OCI-LY7 (cell line): ENCODE measurements at regions not wholly inside any gene's neighbourhood (a gene's known extent, or its start where the extent isn't known, plus 50 kb on each side); places are given as distances from the start of the nearest gene placed in this dataset.

Experiments used
- EZH2phosphoT487 ChIP-seq: fragments of 200-600 bp; sonication (generic); IDR thresholded peaks from 2 replicates; pipeline ENCODE4 v1.6.1; 2018; ENCODE audit warnings: low read depth, borderline replicate concordance, mild to moderate bottlenecking, mixed run types, antibody characterized with exemption, low read length, moderate library complexity, mixed read lengths
- TF ChIP-seq, protein P1 (sequence below): fragments of 200-600 bp; sonication (generic); conservative IDR thresholded peaks from 2 replicates; pipeline ENCODE4 v1.5.1; 2014; ENCODE audit warnings: mild to moderate bottlenecking, antibody characterized with exemption, low read length, moderate library complexity, mixed read lengths

DNA sequence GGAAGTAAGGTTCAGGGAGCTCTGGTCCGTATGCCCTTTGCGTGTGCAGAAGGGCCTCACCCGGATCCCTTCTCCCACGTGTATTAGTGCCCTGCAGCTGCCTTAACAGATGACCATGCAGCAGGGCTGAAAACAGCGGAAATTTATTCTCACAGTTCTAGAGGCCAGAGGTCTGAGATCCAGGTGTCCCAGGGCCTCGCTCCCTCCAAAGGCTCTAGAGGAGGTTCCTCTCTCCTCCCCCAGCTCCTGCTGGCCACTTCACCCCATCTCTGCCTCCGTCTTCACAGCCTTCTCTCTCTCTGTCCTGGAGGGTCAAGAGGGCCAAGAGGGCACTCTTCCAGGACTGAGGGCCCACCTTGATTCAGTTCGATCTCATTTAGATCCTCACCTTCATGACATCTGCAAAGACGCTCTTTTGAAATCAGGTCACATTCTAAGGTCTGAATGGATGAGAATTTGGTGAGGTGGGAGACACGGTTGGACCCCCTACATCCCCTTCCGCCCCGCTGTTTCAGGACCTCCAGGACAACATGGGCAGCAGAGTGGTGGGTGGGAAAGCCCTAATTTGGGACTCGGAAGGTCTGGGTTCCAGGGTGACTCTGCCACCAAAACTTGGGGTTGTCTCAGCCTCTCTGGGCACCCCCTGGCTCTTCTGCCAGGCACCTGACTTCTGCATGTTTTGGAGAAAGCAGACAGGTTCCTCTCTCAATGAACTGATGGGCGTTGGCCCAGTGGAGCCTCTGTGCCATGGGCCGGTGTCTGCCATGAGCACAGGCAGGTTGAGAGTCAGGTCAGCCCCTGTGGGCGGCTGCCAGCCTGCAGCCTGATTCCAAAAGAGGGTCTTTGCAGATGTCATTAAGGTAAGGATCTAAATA, 361.2 kb downstream of the SEC14L1 start:
- TF ChIP-seq, protein P1, sequence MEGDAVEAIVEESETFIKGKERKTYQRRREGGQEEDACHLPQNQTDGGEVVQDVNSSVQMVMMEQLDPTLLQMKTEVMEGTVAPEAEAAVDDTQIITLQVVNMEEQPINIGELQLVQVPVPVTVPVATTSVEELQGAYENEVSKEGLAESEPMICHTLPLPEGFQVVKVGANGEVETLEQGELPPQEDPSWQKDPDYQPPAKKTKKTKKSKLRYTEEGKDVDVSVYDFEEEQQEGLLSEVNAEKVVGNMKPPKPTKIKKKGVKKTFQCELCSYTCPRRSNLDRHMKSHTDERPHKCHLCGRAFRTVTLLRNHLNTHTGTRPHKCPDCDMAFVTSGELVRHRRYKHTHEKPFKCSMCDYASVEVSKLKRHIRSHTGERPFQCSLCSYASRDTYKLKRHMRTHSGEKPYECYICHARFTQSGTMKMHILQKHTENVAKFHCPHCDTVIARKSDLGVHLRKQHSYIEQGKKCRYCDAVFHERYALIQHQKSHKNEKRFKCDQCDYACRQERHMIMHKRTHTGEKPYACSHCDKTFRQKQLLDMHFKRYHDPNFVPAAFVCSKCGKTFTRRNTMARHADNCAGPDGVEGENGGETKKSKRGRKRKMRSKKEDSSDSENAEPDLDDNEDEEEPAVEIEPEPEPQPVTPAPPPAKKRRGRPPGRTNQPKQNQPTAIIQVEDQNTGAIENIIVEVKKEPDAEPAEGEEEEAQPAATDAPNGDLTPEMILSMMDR, result no peak
- no peak for TF ChIP-seq EZH2phosphoT487
